ENCODE measurements at regions not wholly inside any gene's neighbourhood (a gene's known extent, or its start where the extent isn't known, plus 50 kb on each side); places are given as distances from the start of the nearest gene placed in this dataset.

DNA sequence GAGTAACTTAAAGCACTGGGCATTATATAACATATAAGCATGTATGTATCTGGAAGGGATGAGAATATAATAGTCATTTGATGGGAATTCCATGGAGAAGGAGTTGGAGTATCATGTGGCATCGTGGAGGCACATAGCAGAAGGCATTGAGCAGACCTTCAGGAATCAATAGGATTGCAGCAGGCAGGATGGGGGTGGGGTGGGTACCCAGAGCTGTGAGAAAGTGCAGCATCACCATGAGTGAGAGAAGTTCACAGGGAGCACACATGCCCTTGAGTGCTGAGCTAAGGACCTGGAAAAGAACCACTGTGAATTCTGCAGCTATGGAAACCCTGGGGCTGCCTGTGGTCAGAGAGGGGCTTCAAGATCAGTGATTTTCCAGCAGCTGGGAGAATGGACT, 57.3 kb downstream of the MED10 start:
- H3K27me3 Mint-ChIP-seq = no peaks in the 10 kb centered on the region
- no peak overlapping the region for H3K4me3 Mint-ChIP-seq
- peaks cover 2% of the 10 kb centered on the region for H3K36me3 Mint-ChIP-seq
- H3K27ac Mint-ChIP-seq = no peak overlapping the region
- H3K9me3 Mint-ChIP-seq = peaks cover 6% of the 10 kb centered on the region
- no peaks in the 10 kb centered on the region for H3K4me1 Mint-ChIP-seq

DNA sequence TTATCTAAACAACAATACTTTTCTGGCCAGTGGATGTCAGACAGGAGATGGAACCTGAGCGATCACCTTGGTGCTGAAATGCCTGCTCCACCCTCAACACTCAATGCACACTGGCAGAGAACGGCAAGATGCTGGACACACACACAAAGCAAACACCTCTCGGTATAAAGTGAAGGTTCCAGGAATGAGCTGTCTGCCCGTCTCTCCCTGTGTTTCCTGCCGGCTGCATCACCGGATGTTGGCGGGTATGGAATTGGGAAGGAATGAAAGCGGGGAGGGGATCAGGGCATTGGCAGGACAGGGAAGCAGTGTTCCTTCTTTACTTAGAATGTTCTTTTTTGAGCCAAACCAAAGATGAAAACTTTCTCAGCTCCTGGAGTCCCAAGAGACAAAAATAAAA, 59.2 kb downstream of the MED10 start:
- H3K36me3 Mint-ChIP-seq = peaks cover 2% of the 10 kb centered on the region
- H3K9me3 Mint-ChIP-seq = peaks cover 6% of the 10 kb centered on the region
- H3K27me3 Mint-ChIP-seq = no peaks in the 10 kb centered on the region
- no peak overlapping the region for H3K27ac Mint-ChIP-seq
- H3K4me1 Mint-ChIP-seq = peaks cover under 1% of the 10 kb centered on the region
- no peak overlapping the region for H3K4me3 Mint-ChIP-seq

DNA sequence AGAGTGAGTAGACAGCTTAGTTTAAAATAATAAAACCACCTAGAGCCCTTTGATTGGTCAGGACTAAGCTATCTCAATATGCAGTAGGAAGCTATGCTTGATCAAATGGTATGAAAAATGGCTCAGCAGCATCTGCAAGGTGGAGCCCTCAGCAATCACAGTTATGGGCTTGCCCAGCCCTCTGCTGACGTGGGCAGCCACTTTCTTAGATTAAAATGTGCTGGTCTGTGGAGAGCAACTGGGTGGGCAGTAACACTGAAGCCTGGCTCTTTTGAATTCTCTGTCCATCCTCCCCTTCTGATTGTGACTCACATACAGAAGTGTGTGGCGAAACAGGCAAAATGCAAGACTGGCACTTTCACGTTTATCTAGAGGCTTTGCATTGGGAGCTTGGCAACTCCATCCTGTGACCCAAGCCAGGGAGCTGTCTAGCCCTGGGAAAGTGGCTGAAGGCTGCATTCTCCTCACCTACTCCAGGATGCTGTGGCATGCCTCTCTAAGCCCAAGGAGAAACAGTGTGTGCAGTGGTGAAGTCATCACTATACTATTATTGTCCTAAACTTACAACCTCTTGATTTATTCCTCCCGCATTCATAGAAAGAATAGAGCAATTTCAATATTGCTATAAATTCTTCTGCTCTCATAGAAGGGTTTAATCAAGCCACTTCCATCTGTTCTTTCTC, 61.1 kb downstream of the MED10 start:
- no peak overlapping the region for H3K4me3 Mint-ChIP-seq
- peaks cover 2% of the 10 kb centered on the region for H3K36me3 Mint-ChIP-seq
- peaks cover 6% of the 10 kb centered on the region for H3K9me3 Mint-ChIP-seq
- H3K27ac Mint-ChIP-seq = no peak overlapping the region
- peaks cover 4% of the 10 kb centered on the region for H3K4me1 Mint-ChIP-seq
- H3K27me3 Mint-ChIP-seq = no peaks in the 10 kb centered on the region

DNA sequence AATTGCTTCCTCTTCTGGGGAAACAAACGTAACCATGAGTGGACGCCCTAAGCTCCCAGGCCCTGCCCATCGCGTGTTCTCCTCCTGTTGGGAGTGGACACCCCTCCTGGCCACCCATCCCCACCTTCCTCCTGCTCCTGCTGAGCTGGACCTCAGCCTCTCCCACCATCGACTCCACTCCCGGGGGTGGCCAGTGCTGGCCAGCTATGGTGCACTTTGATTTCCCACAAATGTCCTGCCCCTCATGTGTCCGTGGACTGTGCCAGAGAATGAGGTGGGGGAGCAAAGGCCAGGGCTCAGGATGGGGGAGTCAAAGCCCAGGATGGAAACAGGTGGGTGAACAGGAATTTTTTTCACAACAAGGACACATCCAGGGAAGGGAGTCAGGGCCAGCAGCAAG, 62.8 kb downstream of the MED10 start:
- no peaks in the 10 kb centered on the region for H3K27me3 Mint-ChIP-seq
- peaks cover 4% of the 10 kb centered on the region for H3K4me1 Mint-ChIP-seq
- H3K4me3 Mint-ChIP-seq = no peak overlapping the region
- no peak overlapping the region for H3K27ac Mint-ChIP-seq
- no peaks in the 10 kb centered on the region for H3K9me3 Mint-ChIP-seq
- H3K36me3 Mint-ChIP-seq = no peaks in the 10 kb centered on the region

DNA sequence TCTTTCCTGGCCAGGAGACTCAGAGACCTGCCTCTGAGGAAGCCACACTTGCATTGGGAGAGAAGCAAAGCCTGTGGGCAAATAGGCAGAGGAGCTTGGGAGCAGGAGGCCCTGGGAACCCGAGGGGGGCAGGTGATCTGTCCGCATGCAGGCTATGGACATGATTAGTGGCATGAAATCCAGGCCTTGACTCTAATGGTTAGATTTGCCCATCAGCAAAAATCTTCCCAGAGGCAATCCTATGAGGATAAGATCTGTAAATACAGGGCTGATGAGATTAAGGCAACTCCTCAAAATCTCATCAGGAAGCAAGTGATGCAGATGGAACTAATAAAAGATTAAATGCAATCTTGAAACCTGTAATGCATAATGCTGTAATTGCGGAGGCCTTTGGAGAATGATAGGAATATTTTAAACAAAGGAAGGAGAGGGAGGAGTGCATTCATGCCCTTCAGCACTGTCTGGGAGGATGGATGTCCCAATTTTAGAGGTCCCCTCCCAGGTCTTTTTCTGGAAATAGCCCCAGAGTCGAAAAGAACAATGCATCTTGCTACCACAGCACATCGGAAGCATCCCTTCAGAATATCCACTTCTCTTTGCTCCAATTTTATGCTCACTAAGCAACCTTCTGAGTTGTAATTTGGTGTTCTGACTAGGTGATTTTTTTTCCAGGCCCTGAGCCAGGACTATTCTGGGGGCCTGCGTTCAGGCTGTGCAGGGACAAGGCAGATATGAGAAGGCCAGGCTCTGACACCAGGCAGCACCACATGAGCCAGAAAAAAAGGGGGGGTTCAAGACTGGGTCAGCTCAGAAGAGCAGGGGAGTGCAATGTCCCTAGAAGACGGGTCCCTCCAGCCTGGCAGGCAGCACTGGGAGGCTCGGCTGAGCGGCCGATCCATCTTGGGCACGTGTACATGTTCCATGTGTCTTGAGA, 66.5 kb downstream of the MED10 start:
- Mint-ChIP-seq H3K36me3 (no peaks in the 10 kb centered on the region), H3K4me3 (no peak overlapping the region), H3K9me3 (no peaks in the 10 kb centered on the region), H3K27ac (no peak overlapping the region), H3K27me3 (no peaks in the 10 kb centered on the region), H3K4me1 (peaks cover 4% of the 10 kb centered on the region)

DNA sequence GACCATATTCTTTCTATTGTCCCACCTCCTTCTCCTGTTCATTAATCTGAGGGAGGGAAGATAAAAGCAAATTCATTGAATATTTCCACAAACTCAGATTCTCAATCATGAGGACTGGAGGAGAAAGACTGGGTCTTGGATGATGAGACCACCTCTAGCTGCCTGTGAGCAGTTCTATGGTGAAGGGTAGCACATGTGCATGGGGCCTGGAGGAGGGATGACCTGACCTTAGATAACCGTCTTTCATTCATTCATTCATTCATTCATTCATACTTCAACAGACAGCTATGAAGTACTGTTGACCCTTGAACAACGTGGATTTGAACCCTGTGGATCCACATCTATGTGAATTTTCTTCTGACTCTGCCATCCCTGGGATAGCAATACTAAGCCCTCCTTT, 68.4 kb downstream of the MED10 start:
- H3K9me3 Mint-ChIP-seq = no peaks in the 10 kb centered on the region
- H3K4me3 Mint-ChIP-seq = no peak overlapping the region
- H3K27me3 Mint-ChIP-seq = peaks cover 1% of the 10 kb centered on the region
- H3K36me3 Mint-ChIP-seq = no peaks in the 10 kb centered on the region
- H3K4me1 Mint-ChIP-seq = peaks cover 4% of the 10 kb centered on the region
- no peak overlapping the region for H3K27ac Mint-ChIP-seq

DNA sequence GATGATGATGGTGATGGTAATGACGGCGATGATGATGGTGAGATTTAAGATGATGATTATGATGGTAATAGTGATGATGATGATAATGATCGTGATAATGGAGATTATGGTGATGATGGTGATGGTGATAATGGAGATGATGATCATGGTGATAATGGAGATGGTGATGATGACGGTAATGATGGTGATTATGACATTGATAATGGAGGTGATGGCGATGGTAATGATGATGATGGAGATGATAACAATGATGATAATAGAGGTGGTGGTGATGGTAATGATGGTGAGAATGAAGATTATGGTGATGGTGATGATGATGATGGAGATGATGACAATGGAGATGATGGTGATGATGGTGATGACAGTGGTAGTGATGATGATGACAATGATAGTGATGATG, 69.7 kb downstream of the MED10 start:
- Mint-ChIP-seq H3K27ac (no peak overlapping the region), H3K4me3 (no peak overlapping the region), H3K4me1 (no peaks in the 10 kb centered on the region), H3K36me3 (no peaks in the 10 kb centered on the region), H3K9me3 (no peaks in the 10 kb centered on the region), H3K27me3 (peaks cover 1% of the 10 kb centered on the region)

DNA sequence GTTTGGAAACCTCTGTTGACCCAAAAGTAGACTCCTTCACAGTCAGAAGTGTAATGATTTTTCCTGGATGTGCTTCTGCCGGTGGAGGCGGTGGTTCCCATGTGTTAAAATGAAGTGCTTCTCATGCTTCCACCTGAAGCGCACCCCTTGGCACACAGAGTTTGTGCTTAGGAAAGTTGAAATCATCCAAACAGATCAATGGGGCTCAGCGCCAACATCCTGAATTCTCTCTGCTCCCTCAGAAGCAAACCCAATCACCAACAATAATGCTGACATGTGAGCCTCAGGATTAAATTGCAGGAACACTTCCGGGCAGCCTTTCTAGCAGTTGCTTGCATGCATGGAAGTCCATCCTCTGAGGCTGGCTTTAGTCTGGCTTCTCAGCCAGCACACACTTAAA, 71.0 kb downstream of the MED10 start:
- no peaks in the 10 kb centered on the region for H3K36me3 Mint-ChIP-seq
- H3K9me3 Mint-ChIP-seq = no peaks in the 10 kb centered on the region
- H3K27me3 Mint-ChIP-seq = peaks cover 2% of the 10 kb centered on the region
- no peaks in the 10 kb centered on the region for H3K4me1 Mint-ChIP-seq
- H3K4me3 Mint-ChIP-seq = no peak overlapping the region
- H3K27ac Mint-ChIP-seq = no peak overlapping the region

DNA sequence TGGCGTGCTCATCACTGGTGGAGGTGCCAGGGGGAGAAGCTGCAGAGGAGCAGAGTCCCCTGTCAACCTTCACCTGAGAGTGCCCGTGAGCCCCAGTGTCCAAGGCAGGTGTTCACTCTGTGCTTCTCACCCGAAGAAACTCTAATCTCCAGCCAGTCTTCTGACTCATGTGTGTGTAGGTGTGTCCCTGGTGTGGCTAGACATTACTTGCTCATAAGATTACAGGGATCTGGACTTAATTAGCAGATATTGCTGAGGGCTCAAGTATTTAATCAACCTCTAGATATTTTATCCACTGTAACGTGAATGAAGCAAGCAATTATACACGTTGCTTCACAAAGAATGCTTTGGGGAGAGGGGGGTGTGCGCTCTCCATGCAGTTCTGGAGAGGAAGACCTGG, 72.5 kb downstream of the MED10 start:
- no peaks in the 10 kb centered on the region for H3K36me3 Mint-ChIP-seq
- peaks cover 2% of the 10 kb centered on the region for H3K27me3 Mint-ChIP-seq
- no peaks in the 10 kb centered on the region for H3K4me1 Mint-ChIP-seq
- H3K9me3 Mint-ChIP-seq = no peaks in the 10 kb centered on the region
- H3K4me3 Mint-ChIP-seq = no peak overlapping the region
- H3K27ac Mint-ChIP-seq = no peak overlapping the region

DNA sequence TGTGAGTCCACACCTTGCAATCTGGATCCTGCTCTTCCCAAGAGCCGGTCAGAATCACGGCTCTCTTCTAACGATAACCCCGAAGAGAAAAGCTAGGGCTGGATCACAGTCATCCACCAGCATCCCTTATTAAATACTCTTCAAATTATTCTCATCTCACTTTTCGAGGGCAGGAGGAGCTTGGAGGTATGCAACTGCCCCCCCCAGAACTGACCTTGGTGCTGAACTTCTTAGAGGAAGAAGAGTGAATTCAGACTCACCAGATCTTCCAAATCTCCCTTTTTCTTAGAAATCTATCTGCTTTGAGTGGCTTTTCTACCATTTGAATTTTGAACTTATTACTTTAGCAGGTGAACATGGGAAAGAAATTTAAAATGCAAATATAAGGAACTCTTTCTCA, 75.7 kb downstream of the MED10 start:
- no peaks in the 10 kb centered on the region for H3K9me3 Mint-ChIP-seq
- no peak overlapping the region for H3K4me3 Mint-ChIP-seq
- H3K27me3 Mint-ChIP-seq = peaks cover 2% of the 10 kb centered on the region
- H3K36me3 Mint-ChIP-seq = no peaks in the 10 kb centered on the region
- H3K27ac Mint-ChIP-seq = no peak overlapping the region
- H3K4me1 Mint-ChIP-seq = no peaks in the 10 kb centered on the region

DNA sequence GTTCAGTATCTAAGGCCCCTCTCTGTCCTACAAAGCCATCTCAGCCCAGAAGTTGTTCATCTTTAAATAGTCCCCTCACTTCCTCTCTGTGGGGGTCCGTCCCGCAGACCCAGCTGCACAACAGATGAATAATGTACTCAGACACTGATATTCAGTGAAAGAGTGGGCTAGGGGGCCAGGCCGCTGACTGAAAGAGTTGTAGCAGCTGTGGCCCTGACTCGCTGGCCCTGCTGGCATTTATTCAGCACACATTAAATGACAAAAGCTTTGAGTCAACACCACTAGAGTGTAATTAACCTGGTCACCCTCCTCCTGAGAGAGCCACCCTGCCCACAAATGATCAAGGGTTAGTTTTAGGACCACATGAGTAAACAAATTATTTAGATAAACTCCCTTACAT, 76.3 kb downstream of the MED10 start:
- Mint-ChIP-seq H3K27ac (no peak overlapping the region), H3K27me3 (peaks cover 2% of the 10 kb centered on the region), H3K36me3 (no peaks in the 10 kb centered on the region), H3K4me1 (no peaks in the 10 kb centered on the region), H3K9me3 (no peaks in the 10 kb centered on the region), H3K4me3 (no peak overlapping the region)

DNA sequence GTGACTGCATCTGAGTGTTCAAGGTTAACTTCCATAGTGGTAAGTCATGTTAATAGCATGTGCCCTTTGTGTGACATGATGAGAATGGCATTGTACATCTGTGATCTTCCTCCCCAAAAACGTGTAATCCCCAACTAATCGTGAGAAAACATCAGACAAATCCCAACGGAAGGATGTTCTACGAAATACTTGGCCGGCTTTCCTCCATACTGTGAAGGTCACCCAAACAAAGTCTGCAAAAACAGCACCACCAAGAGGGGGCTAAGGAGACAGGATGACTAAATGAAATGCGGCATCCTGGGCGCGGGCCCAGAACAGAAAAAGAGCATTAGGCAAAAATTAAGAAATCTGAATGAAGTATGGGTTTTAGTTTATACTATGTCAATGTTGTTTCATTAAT, 81.8 kb downstream of the MED10 start:
- no peak overlapping the region for H3K4me3 Mint-ChIP-seq
- no peak overlapping the region for H3K27ac Mint-ChIP-seq
- H3K36me3 Mint-ChIP-seq = no peaks in the 10 kb centered on the region
- H3K9me3 Mint-ChIP-seq = no peaks in the 10 kb centered on the region
- H3K4me1 Mint-ChIP-seq = no peaks in the 10 kb centered on the region
- H3K27me3 Mint-ChIP-seq = peaks cover 2% of the 10 kb centered on the region

DNA sequence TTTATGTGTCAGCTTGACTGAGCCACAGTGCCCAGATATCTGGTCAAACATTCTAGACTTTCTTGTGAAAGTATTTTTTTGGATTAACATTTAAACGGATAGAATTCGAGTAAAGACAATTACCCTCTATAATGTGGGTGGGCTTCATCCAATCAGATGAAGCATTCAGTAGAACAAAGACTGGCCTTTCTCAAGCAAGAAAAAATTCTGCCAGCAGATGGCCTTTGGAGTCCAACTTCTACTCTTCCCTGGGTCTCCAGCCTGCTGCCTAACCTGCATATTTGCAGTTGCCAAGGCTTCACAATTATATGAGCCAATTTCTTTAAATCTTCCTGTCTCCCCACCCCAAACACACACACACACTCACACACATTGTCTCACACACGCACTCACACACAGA, 86.4 kb downstream of the MED10 start:
- Mint-ChIP-seq H3K4me3 (no peak overlapping the region), H3K9me3 (no peaks in the 10 kb centered on the region), H3K27me3 (peaks cover 2% of the 10 kb centered on the region), H3K4me1 (no peaks in the 10 kb centered on the region), H3K27ac (no peak overlapping the region), H3K36me3 (no peaks in the 10 kb centered on the region)

DNA sequence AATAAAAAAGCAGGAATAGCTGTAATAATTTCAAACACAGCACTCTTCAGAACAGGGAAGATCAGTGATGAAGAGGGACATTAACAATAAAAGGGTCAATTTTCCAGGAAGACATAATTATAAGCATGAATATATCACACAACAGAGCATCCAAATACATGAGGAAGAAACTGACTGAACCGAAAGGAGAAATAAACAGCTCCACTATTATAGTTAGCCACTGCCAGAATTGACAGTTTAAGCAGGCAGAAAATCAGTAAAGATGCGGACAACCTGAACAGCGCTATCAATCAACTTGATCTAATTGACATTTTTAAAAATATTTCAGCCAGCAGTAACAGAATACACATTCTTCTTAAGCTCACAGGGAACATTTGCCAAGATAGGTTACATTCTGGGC, 89.1 kb downstream of the MED10 start:
- H3K9me3 Mint-ChIP-seq = no peaks in the 10 kb centered on the region
- H3K4me1 Mint-ChIP-seq = no peaks in the 10 kb centered on the region
- H3K4me3 Mint-ChIP-seq = no peak overlapping the region
- no peaks in the 10 kb centered on the region for H3K27me3 Mint-ChIP-seq
- no peak overlapping the region for H3K27ac Mint-ChIP-seq
- H3K36me3 Mint-ChIP-seq = no peaks in the 10 kb centered on the region

DNA sequence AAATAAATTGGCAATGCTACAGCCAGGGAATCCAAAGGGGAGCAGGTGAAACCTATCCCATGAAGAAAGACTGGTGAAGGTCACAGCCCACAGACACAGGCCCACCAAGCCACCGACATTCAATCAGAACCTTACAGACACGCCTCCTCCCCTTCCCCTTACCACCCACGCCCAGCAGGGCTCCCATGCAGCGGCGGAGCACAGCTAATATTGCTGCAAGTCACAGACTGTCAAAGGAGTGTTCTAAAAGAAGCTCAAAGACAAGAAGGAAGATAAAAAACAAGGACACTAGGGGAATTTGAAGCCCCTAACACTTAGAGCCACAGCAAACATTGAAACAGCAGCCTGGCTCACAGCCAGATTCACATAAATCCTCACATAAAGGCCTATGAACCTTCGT, 91.2 kb downstream of the MED10 start:
- Mint-ChIP-seq H3K9me3 (no peaks in the 10 kb centered on the region), H3K4me3 (no peak overlapping the region), H3K36me3 (peaks cover 2% of the 10 kb centered on the region), H3K4me1 (no peaks in the 10 kb centered on the region), H3K27ac (no peak overlapping the region), H3K27me3 (peaks cover 2% of the 10 kb centered on the region)

DNA sequence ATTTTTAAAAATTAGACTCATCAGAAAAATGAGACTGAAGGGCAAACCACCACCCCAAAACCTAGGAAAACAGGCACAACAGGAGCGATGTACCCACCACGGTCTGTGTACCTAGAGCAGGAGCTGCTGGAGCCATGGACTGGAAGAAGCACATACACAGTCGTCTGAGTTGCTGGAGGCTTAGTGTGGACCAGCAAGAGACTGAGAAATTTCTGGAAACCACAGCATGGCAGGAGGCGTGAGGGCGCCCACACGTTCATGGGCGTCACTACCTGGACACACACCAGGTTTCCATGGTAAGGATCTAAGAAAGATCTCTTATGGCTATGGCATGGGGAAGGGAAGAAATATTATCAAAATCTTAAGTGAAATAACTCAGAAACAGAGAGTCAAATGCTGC, 91.9 kb downstream of the MED10 start:
- H3K9me3 Mint-ChIP-seq = no peaks in the 10 kb centered on the region
- no peak overlapping the region for H3K27ac Mint-ChIP-seq
- H3K4me1 Mint-ChIP-seq = no peaks in the 10 kb centered on the region
- peaks cover 2% of the 10 kb centered on the region for H3K27me3 Mint-ChIP-seq
- H3K4me3 Mint-ChIP-seq = no peak overlapping the region
- H3K36me3 Mint-ChIP-seq = peaks cover 2% of the 10 kb centered on the region
